ENCODE measurements at regions not wholly inside any gene's neighbourhood (a gene's known extent, or its start where the extent isn't known, plus 50 kb on each side); places are given as distances from the start of the nearest gene placed in this dataset.

- Histone ChIP-seq H3K9me1 (replicated peaks; ENCODE audit: control insufficient read depth, extremely low read depth, insufficient read depth, low read length) (no peaks in the 10 kb centered on the region), H3K4me3 (replicated peaks in 1 of 3; ENCODE audit: insufficient read depth in 1 of 3, low read depth in 1 of 3, low read length in 3 of 3) (no peak overlapping the region), H3K27ac (ENCODE audit: insufficient read depth, low read depth, low read length) (no peak overlapping the region), H3K79me2 (ENCODE audit: control insufficient read depth, insufficient read depth, low read length) (no peaks in the 10 kb centered on the region), H4K20me1 (replicated peaks; ENCODE audit: control insufficient read depth, extremely low read depth, insufficient read depth, low read length) (no peaks in the 10 kb centered on the region), H3K36me3 (ENCODE audit: control insufficient read depth in 2 of 2, extremely low read depth in 1 of 2, insufficient read depth in 2 of 2, low read length in 2 of 2) (no peaks in the 10 kb centered on the region), H3K9ac (replicated peaks; ENCODE audit: extremely low read depth, insufficient read depth, low read length) (no peak overlapping the region), H3K4me1 (ENCODE audit: control insufficient read depth, extremely low read depth, insufficient read depth, low read length) (peaks cover 10% of the 10 kb centered on the region), H3K27me3 (ENCODE audit: control insufficient read depth in 2 of 2, insufficient read depth in 2 of 2, low read length in 2 of 2) (no peaks in the 10 kb centered on the region), H3K9me3 (replicated peaks; ENCODE audit: control insufficient read depth, insufficient read depth, low read length) (no peaks in the 10 kb centered on the region), H2AFZ (ENCODE audit: low read depth, low read length) (no peak overlapping the region), H3K4me2 (ENCODE audit: insufficient read depth, low read length) (no peak overlapping the region)
- intact Hi-C loops (cut with micrococcal nuclease) (loop anchor here (5.0 kb wide), 1 partner anchor 436 kb away; no protein-coding TSS in a partner anchor), dilution Hi-C loops (cut with MboI; ENCODE audit: extremely low pct_ligation_motif_present, low sequenced_read_pairs) (no loop called here)
- ChIA-PET POLR2A (no interaction called here), CTCF (no interaction called here)
- TF ChIP-seq, protein P1, sequence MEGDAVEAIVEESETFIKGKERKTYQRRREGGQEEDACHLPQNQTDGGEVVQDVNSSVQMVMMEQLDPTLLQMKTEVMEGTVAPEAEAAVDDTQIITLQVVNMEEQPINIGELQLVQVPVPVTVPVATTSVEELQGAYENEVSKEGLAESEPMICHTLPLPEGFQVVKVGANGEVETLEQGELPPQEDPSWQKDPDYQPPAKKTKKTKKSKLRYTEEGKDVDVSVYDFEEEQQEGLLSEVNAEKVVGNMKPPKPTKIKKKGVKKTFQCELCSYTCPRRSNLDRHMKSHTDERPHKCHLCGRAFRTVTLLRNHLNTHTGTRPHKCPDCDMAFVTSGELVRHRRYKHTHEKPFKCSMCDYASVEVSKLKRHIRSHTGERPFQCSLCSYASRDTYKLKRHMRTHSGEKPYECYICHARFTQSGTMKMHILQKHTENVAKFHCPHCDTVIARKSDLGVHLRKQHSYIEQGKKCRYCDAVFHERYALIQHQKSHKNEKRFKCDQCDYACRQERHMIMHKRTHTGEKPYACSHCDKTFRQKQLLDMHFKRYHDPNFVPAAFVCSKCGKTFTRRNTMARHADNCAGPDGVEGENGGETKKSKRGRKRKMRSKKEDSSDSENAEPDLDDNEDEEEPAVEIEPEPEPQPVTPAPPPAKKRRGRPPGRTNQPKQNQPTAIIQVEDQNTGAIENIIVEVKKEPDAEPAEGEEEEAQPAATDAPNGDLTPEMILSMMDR (IDR thresholded peaks at IDR 0.05; ENCODE audit: extremely low read depth in 1 of 2, insufficient read depth in 1 of 2, low read depth in 1 of 2, low read length in 2 of 2): no peak
- TF ChIP-seq POLR2A (IDR thresholded peaks at IDR 0.05; ENCODE audit: low read depth, low read length) (no peak), GATA2 (IDR thresholded peaks at IDR 0.05; ENCODE audit: insufficient read depth, insufficient read length, low read depth, low read length) (no peak), POLR2AphosphoS5 (IDR thresholded peaks at IDR 0.05; ENCODE audit: insufficient read depth, low read depth, low read length) (no peak), EZH2 (IDR thresholded peaks at IDR 0.05; ENCODE audit: borderline replicate concordance, low read depth, low read length, severe bottlenecking) (no peak)
- FAIRE-seq (no peak), DNase-seq (ENCODE audit: low read depth, low spot score) (no peak)
- no TSS peak for BruUV-seq (replicated peaks)
These were observed 51.9 kb upstream of the POU5F2 start for GRCh38 chr5:93793159-93793781.

All from endothelial cell of umbilical vein (primary cell).